KMS-11 (cell line): ENCODE measurements at regions not wholly inside any gene's neighbourhood (a gene's known extent, or its start where the extent isn't known, plus 50 kb on each side); places are given as distances from the start of the nearest gene placed in this dataset.

ENCODE experiments used
- H2AFZ ChIP-seq: fragments of 200-600 bp; sonication (generic); 2 replicates; pipeline ENCODE4 v1.6.1; 2016; ENCODE audit warnings: antibody characterized with exemption, mixed run types, low read depth
- H3K27ac ChIP-seq: fragments of 200-600 bp; sonication (generic); 2 replicates; pipeline ENCODE4 v1.6.1; 2016; ENCODE audit warnings: mild to moderate bottlenecking, mixed run types
- H3K27me3 ChIP-seq: fragments of 200-600 bp; sonication (generic); 2 replicates; pipeline ENCODE4 v1.6.1; 2017; ENCODE audit warnings: mild to moderate bottlenecking, low read depth, mixed run types, moderate library complexity; ENCODE audit not compliant: insufficient read depth
- H3K36me3 ChIP-seq: fragments of 200-600 bp; sonication (generic); 2 replicates; pipeline ENCODE4 v1.6.1; 2017; ENCODE audit warnings: mild to moderate bottlenecking, mixed run types; ENCODE audit not compliant: insufficient read depth
- H3K4me1 ChIP-seq: fragments of 200-600 bp; sonication (generic); 2 replicates; pipeline ENCODE4 v1.6.1; 2016; ENCODE audit warnings: mild to moderate bottlenecking, low read depth, mixed run types; ENCODE audit not compliant: poor library complexity, severe bottlenecking
- H3K4me2 ChIP-seq: fragments of 200-600 bp; sonication (generic); 2 replicates; pipeline ENCODE4 v1.7.0; 2016; ENCODE audit warnings: mild to moderate bottlenecking, mixed run types
- H3K4me3 ChIP-seq: fragments of 200-600 bp; sonication (generic); IDR thresholded peaks from 2 replicates; pipeline ENCODE4 v1.6.1; 2017; ENCODE audit warnings: low read depth, low read length, mixed read lengths; ENCODE audit not compliant: insufficient read depth
- H3K79me2 ChIP-seq: fragments of 200-600 bp; sonication (generic); 2 replicates; pipeline ENCODE4 v1.6.1; 2016; ENCODE audit warnings: low read depth, mixed run types; ENCODE audit not compliant: insufficient read depth
- H3K9ac ChIP-seq: fragments of 200-600 bp; sonication (generic); 2 replicates; pipeline ENCODE4 v1.6.1; 2016; ENCODE audit warnings: mild to moderate bottlenecking, mixed run types
- H4K20me1 ChIP-seq: fragments of 200-600 bp; sonication (generic); 2 replicates; pipeline ENCODE4 v1.6.1; 2016; ENCODE audit warnings: mild to moderate bottlenecking, mixed run types; ENCODE audit not compliant: insufficient read depth
- TF ChIP-seq, protein P1 (sequence below): fragments of 200-600 bp; sonication (generic); conservative IDR thresholded peaks from 2 replicates; pipeline ENCODE4 v1.6.1; 2017; ENCODE audit warnings: low read depth, mild to moderate bottlenecking, antibody characterized with exemption, low read length, moderate library complexity, mixed read lengths

DNA sequence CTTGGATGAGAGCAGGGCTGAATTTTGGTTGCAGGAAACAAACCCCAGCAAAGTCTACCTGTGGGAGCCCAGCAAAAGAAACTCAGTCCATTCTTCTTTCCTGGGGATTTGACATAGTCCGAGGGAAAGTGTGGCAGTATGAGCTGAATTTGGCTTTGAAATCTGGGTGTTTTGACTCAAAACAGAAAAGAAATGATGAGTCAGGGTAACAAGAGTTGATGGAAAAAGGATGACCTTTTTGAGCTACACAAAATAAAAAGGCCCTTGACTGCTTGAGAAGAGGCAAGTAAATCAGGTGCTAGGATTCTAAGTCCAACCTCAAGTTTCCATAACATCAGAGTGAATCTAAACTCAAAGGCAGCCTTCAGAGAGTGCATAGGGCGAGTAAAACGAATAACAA is 163.3 kb upstream of the BMP2 start:
- Histone ChIP-seq H3K4me2 (no peak overlapping the region), H2AFZ (no peak overlapping the region), H3K36me3 (no peaks in the 10 kb centered on the region), H3K4me3 (no peak overlapping the region), H3K27me3 (no peaks in the 10 kb centered on the region), H3K27ac (no peak overlapping the region), H3K4me1 (no peaks in the 10 kb centered on the region), H3K9ac (no peak overlapping the region), H3K79me2 (no peaks in the 10 kb centered on the region), H4K20me1 (no peaks in the 10 kb centered on the region)
- TF ChIP-seq, protein P1, sequence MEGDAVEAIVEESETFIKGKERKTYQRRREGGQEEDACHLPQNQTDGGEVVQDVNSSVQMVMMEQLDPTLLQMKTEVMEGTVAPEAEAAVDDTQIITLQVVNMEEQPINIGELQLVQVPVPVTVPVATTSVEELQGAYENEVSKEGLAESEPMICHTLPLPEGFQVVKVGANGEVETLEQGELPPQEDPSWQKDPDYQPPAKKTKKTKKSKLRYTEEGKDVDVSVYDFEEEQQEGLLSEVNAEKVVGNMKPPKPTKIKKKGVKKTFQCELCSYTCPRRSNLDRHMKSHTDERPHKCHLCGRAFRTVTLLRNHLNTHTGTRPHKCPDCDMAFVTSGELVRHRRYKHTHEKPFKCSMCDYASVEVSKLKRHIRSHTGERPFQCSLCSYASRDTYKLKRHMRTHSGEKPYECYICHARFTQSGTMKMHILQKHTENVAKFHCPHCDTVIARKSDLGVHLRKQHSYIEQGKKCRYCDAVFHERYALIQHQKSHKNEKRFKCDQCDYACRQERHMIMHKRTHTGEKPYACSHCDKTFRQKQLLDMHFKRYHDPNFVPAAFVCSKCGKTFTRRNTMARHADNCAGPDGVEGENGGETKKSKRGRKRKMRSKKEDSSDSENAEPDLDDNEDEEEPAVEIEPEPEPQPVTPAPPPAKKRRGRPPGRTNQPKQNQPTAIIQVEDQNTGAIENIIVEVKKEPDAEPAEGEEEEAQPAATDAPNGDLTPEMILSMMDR = no peak

- Histone ChIP-seq H3K4me3 (no peak overlapping the region), H3K27me3 (no peaks in the 10 kb centered on the region), H2AFZ (no peak overlapping the region), H3K9ac (no peak overlapping the region), H3K36me3 (no peaks in the 10 kb centered on the region), H3K27ac (no peak overlapping the region), H3K79me2 (no peaks in the 10 kb centered on the region), H4K20me1 (no peaks in the 10 kb centered on the region), H3K4me2 (no peak overlapping the region), H3K4me1 (no peaks in the 10 kb centered on the region)
- TF ChIP-seq, protein P1 = no peak
These were observed 167.4 kb upstream of the BMP2 start for GRCh38 chr20:6599876-6600735.

DNA sequence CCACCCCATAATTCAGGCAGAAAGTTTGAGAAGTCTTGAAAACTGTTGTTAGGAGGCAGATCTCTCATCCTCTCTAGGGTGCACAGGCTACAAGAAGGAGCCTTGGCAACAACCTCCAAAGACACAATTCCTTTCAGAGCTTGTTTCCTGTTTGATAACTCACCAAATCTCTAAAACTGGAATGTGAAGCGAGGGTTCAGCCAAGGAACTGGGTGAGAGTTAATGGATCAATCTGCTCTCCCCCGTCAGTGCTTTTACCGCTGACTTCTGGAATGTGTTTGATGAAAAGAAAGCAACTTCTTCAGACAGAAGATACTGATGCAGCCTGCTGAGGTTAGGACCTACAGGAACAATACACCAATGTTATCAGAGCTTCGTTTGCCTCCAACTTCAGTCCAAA is 171.8 kb upstream of the BMP2 start:
- Histone ChIP-seq H3K4me1 (no peaks in the 10 kb centered on the region), H3K9ac (no peak overlapping the region), H3K79me2 (no peaks in the 10 kb centered on the region), H3K27ac (no peak overlapping the region), H3K27me3 (no peaks in the 10 kb centered on the region), H3K4me2 (no peak overlapping the region), H2AFZ (no peak overlapping the region), H3K36me3 (no peaks in the 10 kb centered on the region), H3K4me3 (no peak overlapping the region), H4K20me1 (no peaks in the 10 kb centered on the region)
- TF ChIP-seq, protein P1 = no peak

DNA sequence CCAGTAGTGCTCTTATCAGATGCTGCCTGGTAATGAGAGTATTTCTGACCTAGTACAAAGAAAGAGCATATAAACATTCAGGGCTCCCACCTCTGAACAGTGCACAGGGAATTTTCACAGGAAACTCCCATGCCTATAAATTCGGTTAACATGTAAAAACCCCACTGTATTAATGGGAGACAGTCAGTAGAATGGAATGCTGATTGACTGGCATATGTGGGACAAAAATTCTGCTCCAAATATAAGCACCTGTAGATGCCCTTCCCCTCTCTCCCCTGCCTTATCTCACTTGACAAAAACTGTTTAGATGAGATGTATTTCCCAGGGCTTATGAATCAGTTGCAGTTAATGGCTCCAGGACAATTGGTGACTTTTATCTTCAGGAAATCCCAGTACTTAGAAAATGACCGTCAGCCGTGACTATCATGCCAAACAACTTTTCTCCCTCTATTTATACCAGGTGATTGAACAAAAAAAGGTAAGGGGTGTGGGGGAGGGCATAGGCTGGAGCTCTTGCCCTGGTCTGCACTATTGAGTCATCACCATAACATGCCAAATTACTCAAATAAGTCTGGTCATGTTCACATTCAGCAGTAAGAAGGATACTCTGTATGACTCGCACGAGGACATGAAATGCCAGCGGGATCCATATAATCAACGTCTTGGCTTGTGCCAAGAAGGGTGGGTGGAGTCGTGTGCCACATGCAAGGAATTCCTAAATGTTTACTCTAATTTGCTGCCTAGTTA is 176.4 kb upstream of the BMP2 start:
- no peak overlapping the region for H3K4me2 ChIP-seq
- no peaks in the 10 kb centered on the region for H3K4me1 ChIP-seq
- no peak overlapping the region for H3K27ac ChIP-seq
- H4K20me1 ChIP-seq = no peaks in the 10 kb centered on the region
- no peaks in the 10 kb centered on the region for H3K79me2 ChIP-seq
- TF ChIP-seq, protein P1 = no peak
- no peak overlapping the region for H3K9ac ChIP-seq
- H3K27me3 ChIP-seq = no peaks in the 10 kb centered on the region
- H2AFZ ChIP-seq = no peak overlapping the region
- H3K4me3 ChIP-seq = no peak overlapping the region
- H3K36me3 ChIP-seq = no peaks in the 10 kb centered on the region
